ENCODE measurements at regions not wholly inside any gene's neighbourhood (a gene's known extent, or its start where the extent isn't known, plus 50 kb on each side); places are given as distances from the start of the nearest gene placed in this dataset.

GRCh38 chr16:5850632-5851392 is 753.2 kb upstream of the EEF2KMT start:
- H2AFZ ChIP-seq (ENCODE audit: low read depth, low read length) = no peak overlapping the region
- no peaks in the 10 kb centered on the region for H3K4me1 ChIP-seq (ENCODE audit: control insufficient read depth, extremely low read depth, insufficient read depth, low read length)
- CTCF ChIA-PET = no interaction called here
- POLR2A ChIA-PET = no interaction called here
- H3K9me3 ChIP-seq (replicated peaks; ENCODE audit: control insufficient read depth, insufficient read depth, low read length) = peaks cover 3% of the 10 kb centered on the region
- dilution Hi-C loops (cut with MboI; ENCODE audit: extremely low pct_ligation_motif_present, low sequenced_read_pairs) (no loop called here), intact Hi-C loops (cut with micrococcal nuclease) (no loop called here)
- H3K9ac ChIP-seq (replicated peaks; ENCODE audit: extremely low read depth, insufficient read depth, low read length) = no peak overlapping the region
- no peaks in the 10 kb centered on the region for H3K36me3 ChIP-seq (ENCODE audit: control insufficient read depth in 2 of 2, extremely low read depth in 1 of 2, insufficient read depth in 2 of 2, low read length in 2 of 2)
- no peaks in the 10 kb centered on the region for H3K79me2 ChIP-seq (ENCODE audit: control insufficient read depth, insufficient read depth, low read length)
- H3K9me1 ChIP-seq (replicated peaks; ENCODE audit: control insufficient read depth, extremely low read depth, insufficient read depth, low read length) = no peaks in the 10 kb centered on the region
- FAIRE-seq (no peak), DNase-seq (ENCODE audit: low read depth, low spot score) (no peak)
- no peak overlapping the region for H3K27ac ChIP-seq (ENCODE audit: insufficient read depth, low read depth, low read length)
- H3K4me2 ChIP-seq (ENCODE audit: insufficient read depth, low read length) = no peak overlapping the region
- TF ChIP-seq GATA2 (IDR thresholded peaks at IDR 0.05; ENCODE audit: insufficient read depth, insufficient read length, low read depth, low read length) (no peak), MAX (IDR thresholded peaks at IDR 0.05; ENCODE audit: insufficient read depth, insufficient read length) (no peak), CTCF (IDR thresholded peaks at IDR 0.05; ENCODE audit: extremely low read depth in 1 of 2, insufficient read depth in 1 of 2, low read depth in 1 of 2, low read length in 2 of 2) (no peak), EZH2 (IDR thresholded peaks at IDR 0.05; ENCODE audit: borderline replicate concordance, low read depth, low read length, severe bottlenecking) (no peak), POLR2AphosphoS5 (IDR thresholded peaks at IDR 0.05; ENCODE audit: insufficient read depth, low read depth, low read length) (no peak), FOS (IDR thresholded peaks at IDR 0.05; ENCODE audit: borderline replicate concordance, insufficient read depth, low read length) (no peak), MYC (IDR thresholded peaks at IDR 0.05; ENCODE audit: low read depth, low read length) (no peak), JUN (IDR thresholded peaks at IDR 0.05; ENCODE audit: borderline replicate concordance, insufficient read depth, insufficient read length, low read depth) (no peak), POLR2A (IDR thresholded peaks at IDR 0.05; ENCODE audit: low read depth, low read length) (no peak)
- no peaks in the 10 kb centered on the region for H4K20me1 ChIP-seq (replicated peaks; ENCODE audit: control insufficient read depth, extremely low read depth, insufficient read depth, low read length)
- no peak overlapping the region for H3K4me3 ChIP-seq (replicated peaks in 1 of 3; ENCODE audit: insufficient read depth in 1 of 3, low read depth in 1 of 3, low read length in 3 of 3)
- H3K27me3 ChIP-seq (ENCODE audit: control insufficient read depth in 2 of 2, insufficient read depth in 2 of 2, low read length in 2 of 2) = no peaks in the 10 kb centered on the region
- BruUV-seq (replicated peaks) = no TSS peak
